Keratinocyte (primary cell): ENCODE measurements at regions not wholly inside any gene's neighbourhood (a gene's known extent, or its start where the extent isn't known, plus 50 kb on each side); places are given as distances from the start of the nearest gene placed in this dataset.

Experiments
- EZH2 ChIP-seq: IDR thresholded peaks from one replicate; pipeline ENCODE4 v1.6.1; 2012; ENCODE audit warnings: inconsistent platforms, mild to moderate bottlenecking, low read length, moderate library complexity
- TF ChIP-seq, protein P1 (sequence below), 3 experiments: IDR thresholded peaks in 1 of 3; conservative IDR thresholded peaks in 1 of 3; optimal IDR thresholded peaks in 1 of 3; 2 replicates in 2 of 3; 3 replicates in 1 of 3; pipeline versions ENCODE3 to v1.5.1; 2011; ENCODE audit warnings: low read length in 3 of 3, mild to moderate bottlenecking in 3 of 3, moderate library complexity in 2 of 3, control low read depth in 1 of 3, inconsistent platforms in 1 of 3; ENCODE audit not compliant: insufficient read depth in 2 of 3; ENCODE audit errors: extremely low read depth in 1 of 3

DNA sequence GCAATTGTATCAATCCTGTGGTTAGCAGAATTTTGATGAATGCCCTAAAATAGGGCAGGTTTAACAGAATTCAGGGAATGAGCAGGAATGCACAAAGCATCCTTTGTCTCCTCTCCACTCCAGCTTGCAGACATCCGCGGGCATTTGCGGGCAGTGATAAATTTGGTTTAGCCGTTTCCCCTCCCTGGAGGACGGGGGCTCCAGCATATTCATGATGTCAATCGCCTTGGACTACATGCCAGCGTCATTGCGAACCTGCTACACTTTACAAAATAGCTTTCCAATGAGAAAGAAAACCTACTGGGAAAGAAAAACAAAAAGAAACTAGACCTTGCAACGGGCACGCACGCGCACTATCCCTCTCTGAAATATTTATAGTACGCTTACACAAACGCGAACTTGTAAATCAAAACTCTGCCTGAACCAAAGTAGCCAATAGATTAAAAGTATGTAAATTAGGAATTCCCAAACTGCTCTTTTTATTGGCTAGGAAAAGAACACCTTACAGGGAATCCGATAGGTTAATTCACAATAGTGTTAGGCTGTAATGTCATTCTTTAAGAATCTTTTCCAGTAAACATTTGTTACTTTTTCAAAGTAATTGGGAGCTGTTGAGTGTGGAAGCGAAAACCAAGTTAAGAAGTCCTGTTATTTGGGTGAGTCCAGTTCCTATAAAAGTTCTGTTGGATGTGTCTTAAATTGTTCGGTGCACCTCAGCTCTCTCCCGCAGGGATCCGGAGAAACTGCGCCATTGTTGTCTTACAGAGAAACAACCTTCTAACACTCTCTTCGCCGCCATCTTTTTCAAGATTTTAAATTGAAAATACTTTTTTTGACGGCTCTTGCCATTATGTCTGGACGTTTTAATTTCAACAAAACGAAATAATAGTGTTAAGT is 136.7 kb downstream of the HFE start:
- TF ChIP-seq, protein P1, sequence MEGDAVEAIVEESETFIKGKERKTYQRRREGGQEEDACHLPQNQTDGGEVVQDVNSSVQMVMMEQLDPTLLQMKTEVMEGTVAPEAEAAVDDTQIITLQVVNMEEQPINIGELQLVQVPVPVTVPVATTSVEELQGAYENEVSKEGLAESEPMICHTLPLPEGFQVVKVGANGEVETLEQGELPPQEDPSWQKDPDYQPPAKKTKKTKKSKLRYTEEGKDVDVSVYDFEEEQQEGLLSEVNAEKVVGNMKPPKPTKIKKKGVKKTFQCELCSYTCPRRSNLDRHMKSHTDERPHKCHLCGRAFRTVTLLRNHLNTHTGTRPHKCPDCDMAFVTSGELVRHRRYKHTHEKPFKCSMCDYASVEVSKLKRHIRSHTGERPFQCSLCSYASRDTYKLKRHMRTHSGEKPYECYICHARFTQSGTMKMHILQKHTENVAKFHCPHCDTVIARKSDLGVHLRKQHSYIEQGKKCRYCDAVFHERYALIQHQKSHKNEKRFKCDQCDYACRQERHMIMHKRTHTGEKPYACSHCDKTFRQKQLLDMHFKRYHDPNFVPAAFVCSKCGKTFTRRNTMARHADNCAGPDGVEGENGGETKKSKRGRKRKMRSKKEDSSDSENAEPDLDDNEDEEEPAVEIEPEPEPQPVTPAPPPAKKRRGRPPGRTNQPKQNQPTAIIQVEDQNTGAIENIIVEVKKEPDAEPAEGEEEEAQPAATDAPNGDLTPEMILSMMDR (optimal IDR thresholded peaks at IDR 0.05 in 1 of 3, IDR thresholded peaks at IDR 0.05 in 1 of 3, conservative IDR thresholded peaks at IDR 0.05 in 1 of 3; ENCODE audit: extremely low read depth in 1 of 3, insufficient read depth in 2 of 3, low read length in 3 of 3), result no peak
- no peak for TF ChIP-seq EZH2
